GM12878 (cell line): ENCODE measurements at regions not wholly inside any gene's neighbourhood (a gene's known extent, or its start where the extent isn't known, plus 50 kb on each side); places are given as distances from the start of the nearest gene placed in this dataset.

ENCODE experiments used
- ATAC-seq: fragments of 200-7000 bp; cut with Tn5 transposase; 3 replicates; pipeline ENCODE4 v1.9.1; 2020; ENCODE audit warnings: mild to moderate bottlenecking, moderate library complexity
- BruUV-seq: library from RNA; stranded (reverse); fragments of 400-500 nt; replicated peaks from 2 replicates; lab custom pipeline; 2021; lab: Mats Ljungman, UMichigan
- CTCF ChIA-PET: fragments of 300-600 bp; sonication (Branson Sonifier 250); formaldehyde crosslinking; extraction: SDS; loops from one replicate; lab custom pipeline; 2021; ENCODE audit warnings: inconsistent platforms; lab: Yijun Ruan, JAX
- POLR2A ChIA-PET: fragments of 350-600 bp; formaldehyde crosslinking; extraction: SDS; loops from one replicate; lab custom pipeline; 2021; ENCODE audit warnings: inconsistent platforms; lab: Charles Lee
- RAD21 ChIA-PET: fragments of 300-600 bp; sonication (Branson Sonifier 250); formaldehyde crosslinking; loops from one replicate; lab custom pipeline; 2023; ENCODE audit warnings: antibody characterized with exemption; ENCODE audit not compliant: unreplicated experiment; lab: Charles Lee
- SMC1A ChIA-PET: fragments of 300-600 bp; sonication (Branson Sonifier 250); formaldehyde crosslinking; loops from one replicate; lab custom pipeline; 2023; ENCODE audit not compliant: unreplicated experiment, uncharacterized antibody; lab: Charles Lee
- DNase-seq: peaks from one replicate; pipeline ENCODE4 v3.0.0-alpha.2; 2011; ENCODE audit warnings: low read depth, low spot score
- FAIRE-seq: peaks from 3 replicates; lab custom pipeline; 2011; peaks lifted over from hg19 to GRCh38; lab: Jason Lieb, UNC
- H2AFZ ChIP-seq: 2 replicates; pipeline ENCODE4 v1.6.0; 2011; ENCODE audit warnings: low read depth, low read length, control low read depth; ENCODE audit not compliant: control insufficient read depth
- H3K27ac ChIP-seq: 2 replicates; pipeline ENCODE4 v1.5.1; 2011; ENCODE audit warnings: control low read depth; ENCODE audit not compliant: control insufficient read depth, insufficient read depth
- H3K27me3 ChIP-seq, 2 experiments: replicated peaks in 1 of 2; 2 replicates each; pipeline versions ENCODE4 v1.6.0 to v1.6.1; 2011; ENCODE audit warnings: low read length in 1 of 2; ENCODE audit not compliant: control insufficient read depth in 2 of 2, insufficient read depth in 2 of 2
- H3K36me3 ChIP-seq, 2 experiments: 2 replicates each; pipeline ENCODE4 v1.5.1; 2011; ENCODE audit warnings: low read length in 1 of 2; ENCODE audit not compliant: control insufficient read depth in 2 of 2, insufficient read depth in 2 of 2
- H3K4me1 ChIP-seq: 2 replicates; pipeline ENCODE4 v1.6.1; 2011; ENCODE audit warnings: mild to moderate bottlenecking, low read length, moderate library complexity, mixed read lengths; ENCODE audit not compliant: control insufficient read depth, insufficient read depth
- H3K4me2 ChIP-seq: 2 replicates; pipeline ENCODE4 v1.6.0; 2011; ENCODE audit warnings: control low read depth; ENCODE audit not compliant: control insufficient read depth, insufficient read depth
- H3K4me3 ChIP-seq: fragments of 200-600 bp; sonication (generic); 2 replicates; pipeline ENCODE4 v1.5.1; 2016
- H3K79me2 ChIP-seq: 2 replicates; pipeline ENCODE4 v1.6.0; 2011; ENCODE audit warnings: low read length; ENCODE audit not compliant: control insufficient read depth, insufficient read depth
- H3K9ac ChIP-seq: 2 replicates; pipeline ENCODE4 v1.8.0; 2011; ENCODE audit warnings: low read length, control low read depth, mixed read lengths; ENCODE audit not compliant: control insufficient read depth, insufficient read depth
- H3K9me3 ChIP-seq: replicated peaks from 3 replicates; pipeline ENCODE4 v1.5.1; 2011; ENCODE audit warnings: mild to moderate bottlenecking, low read length; ENCODE audit not compliant: control insufficient read depth, insufficient read depth
- H4K20me1 ChIP-seq: 2 replicates; pipeline ENCODE4 v1.6.0; 2011; ENCODE audit not compliant: control insufficient read depth, insufficient read depth
- BRCA1 ChIP-seq: IDR thresholded peaks from 2 replicates; pipeline ENCODE4 v1.6.1; 2011; ENCODE audit warnings: low read depth, low read length, improper control_type of control experiment
- CHD2 ChIP-seq: IDR thresholded peaks from 2 replicates; pipeline ENCODE4 v1.6.1; 2011; ENCODE audit warnings: low read depth, low read length, improper control_type of control experiment, borderline replicate concordance
- CHD4 ChIP-seq: fragments of 200-600 bp; sonication (generic); IDR thresholded peaks from 2 replicates; pipeline ENCODE4 v1.6.1; 2016; ENCODE audit warnings: mild to moderate bottlenecking
- DPF2 ChIP-seq: fragments of 450-650 bp; IDR thresholded peaks from 2 replicates; pipeline ENCODE4 v1.6.1; 2017; ENCODE audit warnings: mild to moderate bottlenecking
- ELK1 ChIP-seq: IDR thresholded peaks from 2 replicates; pipeline ENCODE4 v1.6.1; 2012; ENCODE audit warnings: low read depth, low read length, improper control_type of control experiment
- FOXM1 ChIP-seq: IDR thresholded peaks from 2 replicates; pipeline ENCODE4 v1.6.1; 2012; ENCODE audit warnings: low read depth, mild to moderate bottlenecking, inconsistent platforms, low read length, moderate library complexity
- HCFC1 ChIP-seq: fragments of 150-350 bp; IDR thresholded peaks from 2 replicates; pipeline ENCODE4 v1.6.1; 2014; ENCODE audit warnings: low read length
- HDAC6 ChIP-seq: fragments of 200-600 bp; sonication (generic); IDR thresholded peaks from one replicate; pipeline ENCODE4 v1.8.0; 2017; ENCODE audit warnings: antibody characterized with exemption; ENCODE audit not compliant: unreplicated experiment
- JUND ChIP-seq: IDR thresholded peaks from 2 replicates; pipeline ENCODE4 v1.6.1; 2012; ENCODE audit warnings: low read depth, mild to moderate bottlenecking, low read length, improper control_type of control experiment, moderate library complexity
- KLF5 ChIP-seq: fragments of 450-650 bp; IDR thresholded peaks from 2 replicates; pipeline ENCODE4 v1.6.1; 2014; ENCODE audit warnings: mild to moderate bottlenecking; ENCODE audit not compliant: partially characterized antibody
- MLLT1 ChIP-seq: fragments of 450-650 bp; IDR thresholded peaks from 2 replicates; pipeline ENCODE4 v1.6.1; 2016; ENCODE audit warnings: mild to moderate bottlenecking
- NR2C1 ChIP-seq: fragments of 450-650 bp; IDR thresholded peaks from 2 replicates; pipeline ENCODE4 v1.6.1; 2017; ENCODE audit warnings: antibody characterized with exemption, mild to moderate bottlenecking, moderate library complexity
- PAX5 ChIP-seq: IDR thresholded peaks from 2 replicates; pipeline ENCODE4 v1.6.1; 2011; ENCODE audit warnings: low read depth, low read length, borderline replicate concordance
- TCF3 ChIP-seq: IDR thresholded peaks from 2 replicates; pipeline ENCODE4 v1.6.1; 2012; ENCODE audit warnings: low read depth, mild to moderate bottlenecking, low read length, borderline replicate concordance; ENCODE audit not compliant: insufficient read depth
- YY1 ChIP-seq: IDR thresholded peaks from 2 replicates; pipeline ENCODE4 v1.6.1; 2011; ENCODE audit warnings: low read depth, mild to moderate bottlenecking, low read length
- ZBED1 ChIP-seq: IDR thresholded peaks from 2 replicates; pipeline ENCODE4 v1.6.1; 2016; ENCODE audit warnings: borderline replicate concordance
- ZNF24 ChIP-seq: fragments of 450-650 bp; IDR thresholded peaks from 2 replicates; pipeline ENCODE4 v1.6.1; 2017; ENCODE audit warnings: antibody characterized with exemption, mild to moderate bottlenecking
- ZNF274 ChIP-seq: IDR thresholded peaks from one replicate; pipeline ENCODE4 v1.8.0; 2011; ENCODE audit not compliant: insufficient read length, insufficient read depth
- ZNF687 ChIP-seq: fragments of 450-650 bp; IDR thresholded peaks from 2 replicates; pipeline ENCODE4 v1.6.1; 2017; ENCODE audit warnings: mild to moderate bottlenecking, moderate library complexity
- WGBS: methylation state at CpG from one replicate; pipeline ENCODE4 v1.1.6; 2016; ENCODE audit warnings: low lambda C conversion rate; ENCODE audit not compliant: insufficient replicate concordance, insufficient coverage; ENCODE audit errors: missing lambda C conversion rate; 5-methylcytosine and 5-hydroxymethylcytosine counted together
- in situ Hi-C: fragments of 300-500 bp; cut with MboI; formaldehyde crosslinking; loops from 9 replicates; pipeline ENCODE4 v1.14.3; 2018; ENCODE audit warnings: mixed read lengths
- intact Hi-C: fragments of 100-400 bp; cut with micrococcal nuclease; formaldehyde crosslinking; loops from one replicate; pipeline ENCODE4 v1.14.2; 2022; ENCODE audit not compliant: unreplicated experiment

GRCh38 chr10:108749042-108749441, 1174.3 kb downstream of the XPNPEP1 start (continued):
- TF ChIP-seq DPF2 = no peak
- no peak for TF ChIP-seq HCFC1
- TF ChIP-seq NR2C1 = no peak
- no peak for TF ChIP-seq FOXM1

GRCh38 chr10:108736111-108736510, 1187.2 kb downstream of the XPNPEP1 start:
- WGBS = 94% methylated on average over 1 of the region's 1 CpG
- DNase-seq (no peak), FAIRE-seq (no peak), ATAC-seq (no peak)
- in situ Hi-C loops = no loop called here
- H3K4me3 ChIP-seq = no peak overlapping the region
- H3K9ac ChIP-seq = no peak overlapping the region
- no peaks in the 10 kb centered on the region for H3K4me1 ChIP-seq
- no peak overlapping the region for H3K27ac ChIP-seq
- H3K9me3 ChIP-seq = no peaks in the 10 kb centered on the region; the same call in 2 of the 3 replicates
- intact Hi-C loops = no loop called here
- POLR2A ChIA-PET = no interaction called here
- SMC1A ChIA-PET = no interaction called here
- no peak overlapping the region for H3K4me2 ChIP-seq
- CTCF ChIA-PET = no interaction called here
- BruUV-seq = no TSS peak
- no peak overlapping the region for H2AFZ ChIP-seq
- no peaks in the 10 kb centered on the region for H4K20me1 ChIP-seq
- H3K27me3 ChIP-seq = no peaks in the 10 kb centered on the region
- H3K36me3 ChIP-seq = no peaks in the 10 kb centered on the region
- H3K79me2 ChIP-seq = no peaks in the 10 kb centered on the region
- RAD21 ChIA-PET = no interaction called here
- TF ChIP-seq YY1 (no peak), HDAC6 (no peak), PAX5 (no peak), TCF3 (no peak), ZNF274 (no peak), MLLT1 (no peak), ELK1 (no peak), JUND (no peak), ZNF687 (no peak), CHD4 (no peak), ZBED1 (no peak), CHD2 (no peak), ZNF24 (no peak), FOXM1 (no peak), BRCA1 (no peak), KLF5 (no peak)
